ENCODE measurements at regions not wholly inside any gene's neighbourhood (a gene's known extent, or its start where the extent isn't known, plus 50 kb on each side); places are given as distances from the start of the nearest gene placed in this dataset.

- no peak for TF ChIP-seq POLR2A (IDR thresholded peaks at IDR 0.05)
- TF ChIP-seq CTCF (IDR thresholded peaks at IDR 0.05): no peak
Measured at GRCh38 chr5:174531782-174532191, 192.6 kb upstream of the MSX2 start.
